ENCODE measurements at regions not wholly inside any gene's neighbourhood (a gene's known extent, or its start where the extent isn't known, plus 50 kb on each side); places are given as distances from the start of the nearest gene placed in this dataset.

DNA sequence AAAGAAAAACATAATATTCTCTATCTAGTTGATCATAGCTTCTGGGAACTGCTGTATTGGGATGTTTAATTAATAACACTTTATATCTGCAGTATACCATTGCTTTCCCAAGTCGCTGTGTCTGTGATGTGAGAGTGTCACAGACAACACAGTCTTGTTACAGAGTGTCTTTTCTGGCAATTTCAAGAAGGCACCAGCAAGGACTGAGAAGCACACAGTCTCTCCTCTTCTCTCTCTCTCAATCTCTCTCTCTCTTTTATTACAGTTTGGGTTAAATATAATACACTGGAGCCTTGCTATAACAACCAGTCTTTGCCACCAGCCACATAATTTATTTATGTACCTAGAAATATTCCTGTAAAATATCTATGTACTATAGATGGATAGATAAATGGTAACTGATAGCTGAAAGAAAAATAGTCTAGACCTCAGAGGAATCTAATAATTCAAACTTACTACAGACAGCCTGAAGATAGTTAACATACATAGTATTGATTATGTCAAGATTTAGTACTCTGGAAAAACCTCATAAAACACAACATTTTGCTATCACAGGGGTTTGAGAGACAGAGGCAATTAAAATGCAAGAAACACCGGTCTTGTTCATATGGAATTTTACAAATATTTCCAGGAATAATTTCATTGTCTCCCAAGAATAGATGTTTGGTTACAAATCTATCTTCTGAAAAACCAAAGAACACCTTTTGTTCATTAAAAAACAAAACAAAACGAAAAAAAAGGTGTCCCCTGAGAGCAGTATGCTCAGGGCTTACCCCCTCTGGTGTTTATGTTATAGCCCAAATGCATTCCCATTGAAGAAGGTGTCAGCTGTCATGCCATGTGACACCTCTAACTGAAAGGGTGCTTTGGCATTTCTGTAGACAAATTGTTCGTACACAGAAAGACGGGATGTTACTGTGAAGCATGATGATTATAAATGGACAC, 507.8 kb downstream of the TBC1D4 start:
- no peak for DNase-seq (ENCODE audit: low read depth in 2 of 3, low spot score in 2 of 3)

DNA sequence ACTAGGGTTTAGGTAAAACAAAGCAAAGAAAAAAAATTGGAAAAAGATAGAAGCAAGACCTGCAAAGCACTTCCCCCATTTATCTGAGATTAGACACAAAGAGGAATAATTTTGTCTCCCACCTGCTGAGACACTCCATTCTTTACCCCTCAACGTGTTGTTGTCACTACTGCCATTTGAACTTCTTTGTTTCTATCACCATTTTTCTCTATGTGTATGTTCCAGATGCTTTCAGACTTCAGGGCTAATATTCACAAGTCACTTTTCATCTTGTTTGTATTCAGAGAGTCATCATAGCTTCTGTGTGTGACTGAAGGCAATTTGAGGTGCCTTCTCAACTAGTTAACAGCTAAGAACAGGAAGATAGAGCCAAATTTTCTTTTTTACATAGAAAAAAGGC, 512.5 kb downstream of the TBC1D4 start:
- no peak for DNase-seq (ENCODE audit: low read depth in 2 of 3, low spot score in 2 of 3)

DNA sequence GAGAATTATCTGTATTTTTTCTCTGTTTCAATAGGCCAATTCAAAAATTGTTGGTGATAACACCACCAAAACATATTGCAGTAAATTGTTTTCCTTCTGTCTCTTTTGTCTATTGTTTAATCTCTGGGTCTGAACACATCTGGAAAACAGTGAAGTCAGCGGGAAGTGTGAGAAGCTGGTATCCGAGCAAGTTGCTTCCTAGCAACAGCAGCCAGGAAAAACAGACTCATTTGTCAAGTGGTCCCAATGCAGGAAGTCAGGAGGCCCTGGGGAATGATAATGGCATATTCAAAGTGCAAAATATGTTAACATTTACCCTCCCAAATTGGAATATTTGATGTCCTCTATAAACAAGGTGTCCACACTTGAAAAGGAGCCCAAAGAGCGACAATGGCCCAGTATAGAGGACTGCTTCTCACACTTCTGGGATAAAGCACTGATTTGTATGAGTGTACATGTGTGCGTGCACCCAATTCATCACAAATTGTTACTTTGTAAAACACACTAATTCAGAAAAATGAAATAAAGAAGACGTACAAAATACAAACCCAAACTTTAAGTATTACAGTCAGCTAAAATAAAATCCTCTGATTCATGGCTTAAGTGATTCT, 515.0 kb downstream of the TBC1D4 start:
- DNase-seq (ENCODE audit: low read depth in 2 of 3, low spot score in 2 of 3), result no peak

DNA sequence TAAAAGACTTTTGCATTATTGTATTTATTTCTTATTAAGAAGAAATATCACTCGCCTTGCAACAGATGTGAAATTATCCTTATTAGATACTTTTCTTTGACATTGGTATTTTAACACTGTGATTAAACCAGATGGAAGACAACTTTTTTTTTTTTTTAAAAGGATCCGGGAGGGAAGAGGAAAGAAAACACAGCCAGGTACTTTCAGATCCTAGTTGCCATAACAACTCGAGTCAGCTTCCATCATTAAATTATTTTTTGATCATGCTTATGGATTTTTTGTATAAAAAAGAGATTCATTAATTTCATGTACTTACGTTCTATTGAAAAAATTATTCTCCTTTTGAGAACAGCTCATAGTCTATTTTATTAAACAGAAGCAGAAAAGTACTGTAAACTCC, 515.7 kb downstream of the TBC1D4 start:
- DNase-seq (ENCODE audit: low read depth in 2 of 3, low spot score in 2 of 3), result no peak

DNA sequence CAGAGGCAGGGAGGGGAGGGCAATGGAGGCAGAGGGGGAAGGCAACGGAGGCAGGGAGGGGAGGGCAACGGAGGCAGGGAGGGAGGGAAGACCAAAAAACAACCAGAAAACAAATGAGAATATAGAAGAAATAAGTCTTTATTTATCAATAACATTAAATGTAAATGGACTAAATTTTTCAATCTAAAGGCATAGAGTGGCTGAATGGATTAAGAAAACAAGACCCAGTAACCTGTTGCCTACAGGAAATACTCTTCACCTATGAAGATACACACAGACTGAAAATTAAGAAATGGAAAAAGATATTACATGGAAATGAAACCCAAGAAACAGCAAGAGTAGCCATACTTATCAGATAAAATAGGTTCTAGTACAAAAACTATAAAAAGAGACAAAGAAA, 536.3 kb downstream of the TBC1D4 start:
- no peak for DNase-seq (ENCODE audit: low read depth in 2 of 3, low spot score in 2 of 3)

DNA sequence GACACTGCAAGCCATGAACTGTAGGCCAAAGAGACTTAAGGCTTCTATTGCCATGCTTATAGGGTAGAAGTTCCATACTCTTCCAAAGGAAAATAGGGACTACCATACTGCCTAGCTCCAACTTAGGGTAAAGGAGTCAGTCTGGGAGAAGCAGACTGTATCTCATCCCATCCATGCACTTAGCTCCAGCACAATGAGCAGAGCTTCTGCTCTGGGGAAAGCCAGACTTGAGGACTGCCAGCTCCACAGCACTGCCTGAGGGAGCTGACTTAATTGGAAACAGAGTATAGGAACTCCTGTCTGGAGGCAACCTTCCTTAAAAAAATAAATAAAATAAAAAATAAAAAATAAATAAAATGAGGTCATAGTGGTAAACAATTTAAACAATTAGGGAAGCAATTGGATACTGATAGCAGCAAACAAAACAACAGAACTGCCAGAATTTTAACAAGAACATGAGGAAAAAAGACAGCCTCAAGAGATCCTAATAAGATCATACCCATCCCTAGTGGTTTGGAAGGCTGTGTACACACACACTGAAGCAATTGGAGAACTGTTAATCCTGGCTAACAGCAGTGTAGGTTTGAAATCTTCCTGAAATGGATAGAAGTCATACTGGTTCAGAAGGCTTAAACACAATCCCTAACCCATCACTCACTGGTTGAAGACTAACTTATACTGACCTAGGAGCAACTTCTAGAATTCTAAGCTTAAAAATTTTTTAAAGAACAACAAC, 550.1 kb downstream of the TBC1D4 start:
- DNase-seq (ENCODE audit: low read depth in 2 of 3, low spot score in 2 of 3), result no peak

DNA sequence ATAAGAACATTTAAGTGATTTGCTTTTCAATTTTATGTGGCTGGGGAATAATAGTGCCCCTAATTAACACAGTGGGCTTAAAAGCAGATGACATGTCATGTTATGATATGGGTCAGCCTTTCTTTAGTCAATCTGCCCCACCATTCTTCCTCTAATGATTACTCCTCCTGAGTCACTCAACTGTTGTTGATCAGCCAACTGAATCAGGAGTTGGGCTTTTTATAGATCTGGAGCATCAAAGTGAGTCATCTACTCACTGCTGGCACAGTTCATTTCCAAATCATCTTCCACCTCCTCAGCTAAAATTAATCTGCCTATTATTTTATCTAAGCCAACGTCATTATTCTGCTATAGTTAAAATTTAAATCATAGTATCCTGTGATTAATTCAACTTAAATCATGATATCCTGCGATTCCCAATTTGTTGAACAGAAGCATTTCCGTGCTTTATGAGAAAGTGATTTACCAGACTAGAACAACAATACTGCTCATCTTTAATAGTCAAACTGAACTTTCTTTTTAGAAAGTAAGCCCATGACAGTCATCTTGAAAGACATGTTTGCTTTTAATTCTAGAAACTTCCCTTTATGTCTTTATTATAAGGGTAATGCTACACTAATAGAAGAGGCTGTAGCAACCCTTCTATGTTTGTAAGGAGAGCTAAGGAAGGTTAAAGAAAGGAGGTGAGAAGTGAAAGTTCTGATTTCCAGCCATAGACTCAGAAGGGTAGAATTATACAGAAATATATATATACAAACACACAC, 551.4 kb downstream of the TBC1D4 start:
- no peak for DNase-seq (ENCODE audit: low read depth in 2 of 3, low spot score in 2 of 3)

DNA sequence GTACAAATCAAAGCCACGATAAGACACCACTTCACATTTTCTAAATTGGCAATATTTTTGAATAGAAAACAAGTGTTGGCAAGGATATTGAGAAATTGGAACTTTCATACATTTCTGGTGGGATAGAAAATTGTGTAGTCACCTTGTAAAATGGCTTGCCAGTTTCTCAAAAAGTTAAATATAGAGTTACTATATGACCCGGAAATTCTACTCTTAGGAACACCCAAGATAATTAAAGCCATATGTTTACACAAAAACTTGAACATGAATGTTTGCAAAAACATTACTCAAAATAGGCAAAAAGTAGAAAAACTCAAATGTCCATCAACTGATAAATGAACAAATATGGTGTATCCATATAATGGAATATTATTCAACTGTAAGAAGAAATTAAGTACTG, 552.5 kb downstream of the TBC1D4 start:
- no peak for DNase-seq (ENCODE audit: low read depth in 2 of 3, low spot score in 2 of 3)

DNA sequence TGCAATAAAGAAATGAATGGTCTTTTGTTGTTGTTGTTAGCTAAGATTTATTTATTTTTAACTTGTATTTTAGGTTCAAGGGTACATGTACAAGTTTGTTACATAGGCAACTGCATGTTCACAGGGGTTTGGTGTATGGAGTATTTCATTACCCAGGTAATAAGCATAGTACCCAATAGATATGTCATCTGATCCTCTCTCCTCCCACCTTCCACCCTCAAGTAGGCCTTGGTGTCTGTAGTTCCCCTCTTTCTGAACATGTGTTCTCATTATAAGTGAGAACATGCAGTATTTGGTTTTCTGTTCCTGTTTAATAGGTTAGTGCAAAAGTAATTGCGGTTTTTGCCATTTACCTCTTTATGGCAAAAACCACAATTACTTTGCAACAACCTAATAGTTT, 554.1 kb downstream of the TBC1D4 start:
- DNase-seq (ENCODE audit: low read depth in 2 of 3, low spot score in 2 of 3), result no peak

DNA sequence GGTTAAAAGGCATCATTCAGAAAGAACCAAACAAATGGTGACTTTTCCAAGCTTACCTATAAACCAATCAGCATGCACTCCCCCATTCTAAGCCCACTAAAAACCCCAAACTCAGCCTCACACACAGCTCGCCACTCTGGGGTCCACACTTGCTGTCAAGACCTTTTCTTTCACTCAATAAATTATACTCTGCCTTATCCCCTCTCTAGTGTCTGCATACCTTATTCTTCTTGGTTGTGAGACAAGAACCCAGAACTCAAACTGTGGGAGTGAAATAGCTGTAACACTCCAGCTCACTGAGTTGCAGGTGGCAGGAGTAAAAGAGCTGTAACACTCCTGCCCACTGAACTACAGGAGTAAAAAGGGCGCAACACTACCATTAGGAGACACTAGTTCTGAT, 559.0 kb downstream of the TBC1D4 start:
- DNase-seq (ENCODE audit: low read depth in 2 of 3, low spot score in 2 of 3), result no peak

DNA sequence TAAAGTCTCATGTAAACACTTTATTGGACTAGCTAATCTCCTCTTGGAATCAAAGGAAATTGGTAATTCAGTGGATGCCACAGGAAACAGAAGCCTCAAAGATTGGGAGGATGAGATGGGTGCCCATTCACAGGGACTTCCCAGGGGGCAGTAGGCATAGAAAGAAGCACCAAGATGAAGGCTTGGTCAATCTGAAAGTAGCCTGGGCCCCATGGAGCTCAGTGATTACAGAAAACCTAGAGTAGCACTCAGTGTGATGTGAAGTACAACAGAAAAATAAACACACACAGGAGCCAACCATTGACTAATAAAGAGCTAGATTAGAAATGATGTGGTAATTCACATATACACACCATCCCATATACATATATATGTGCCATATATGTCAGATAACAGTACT, 560.6 kb downstream of the TBC1D4 start:
- DNase-seq (ENCODE audit: low read depth in 2 of 3, low spot score in 2 of 3), result no peak

DNA sequence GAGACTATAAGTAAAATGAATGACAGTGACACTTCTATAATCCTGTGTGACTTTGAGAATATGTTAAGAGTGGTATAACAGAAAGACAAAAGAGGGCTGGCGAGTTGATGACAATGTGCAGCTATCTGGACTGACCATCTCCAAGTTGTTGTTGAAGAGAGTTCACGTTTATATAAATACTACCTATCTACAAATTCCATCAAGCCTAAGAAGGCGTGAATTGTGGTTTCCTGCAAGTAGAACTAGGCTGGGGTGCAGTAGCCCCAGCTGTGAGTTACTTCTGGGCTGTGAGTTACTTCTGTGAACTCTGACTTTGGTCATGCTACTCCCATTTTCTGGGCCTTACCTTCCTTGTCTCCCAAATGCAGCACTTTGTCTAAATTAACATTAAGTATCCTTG, 561.0 kb downstream of the TBC1D4 start:
- DNase-seq (ENCODE audit: low read depth in 2 of 3, low spot score in 2 of 3), result no peak

DNA sequence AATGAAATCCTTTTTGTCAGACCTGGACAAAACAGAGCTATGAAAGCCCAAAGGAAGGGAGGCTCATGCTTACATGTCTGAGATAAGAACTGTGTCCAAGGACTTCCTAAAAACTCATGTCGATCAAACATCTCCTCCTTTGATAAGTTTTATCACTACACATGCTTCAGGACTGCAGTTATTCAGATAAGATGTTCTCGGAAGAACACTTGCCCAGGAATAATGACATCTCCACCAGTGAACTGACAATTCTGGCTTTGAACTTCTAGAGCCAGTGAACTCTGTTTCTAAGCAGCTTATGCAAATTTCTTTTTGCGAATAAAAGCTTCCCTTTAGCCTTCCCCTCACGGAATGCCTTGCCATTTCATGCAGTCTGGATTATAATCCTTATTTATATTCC, 561.6 kb downstream of the TBC1D4 start:
- no peak for DNase-seq (ENCODE audit: low read depth in 2 of 3, low spot score in 2 of 3)

DNA sequence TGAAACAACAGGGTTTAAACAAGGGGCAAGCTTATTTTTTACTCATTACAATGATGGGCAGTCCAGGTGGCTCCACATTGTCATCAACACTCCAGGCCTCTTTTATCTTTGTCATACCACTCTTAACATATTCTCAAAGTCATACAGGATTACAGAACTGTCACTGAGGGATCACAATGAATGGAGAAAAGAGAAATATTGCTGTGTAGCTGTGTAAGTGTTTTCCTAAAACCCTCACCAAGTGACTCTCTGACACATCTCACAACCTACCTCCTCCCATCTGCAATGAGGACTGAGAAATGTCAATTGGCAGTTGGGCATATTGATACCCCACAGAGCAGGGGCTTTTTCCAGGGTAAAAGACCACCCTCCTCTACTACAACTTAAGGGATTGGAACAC, 562.1 kb downstream of the TBC1D4 start:
- no peak for DNase-seq (ENCODE audit: low read depth in 2 of 3, low spot score in 2 of 3)

DNA sequence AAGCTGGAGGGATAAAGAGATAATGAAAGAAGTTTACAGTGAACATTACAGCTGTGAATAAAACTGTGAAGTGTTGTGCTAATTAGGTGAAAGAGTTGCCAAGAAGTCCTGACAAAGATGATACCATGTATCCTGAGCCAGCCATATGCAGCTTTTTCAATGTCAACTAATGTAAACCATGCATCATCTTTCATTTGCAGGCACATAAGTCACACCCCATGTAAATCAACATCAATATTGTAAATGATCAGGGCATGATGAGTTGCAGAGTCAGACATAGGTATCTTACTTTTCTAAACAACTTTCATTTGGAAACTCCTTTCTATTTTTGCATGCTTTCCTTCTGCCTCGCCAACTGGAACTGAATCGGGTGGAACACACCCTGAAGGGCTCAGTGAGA, 569.1 kb downstream of the TBC1D4 start:
- DNase-seq (ENCODE audit: low read depth in 2 of 3, low spot score in 2 of 3), result no peak

DNA sequence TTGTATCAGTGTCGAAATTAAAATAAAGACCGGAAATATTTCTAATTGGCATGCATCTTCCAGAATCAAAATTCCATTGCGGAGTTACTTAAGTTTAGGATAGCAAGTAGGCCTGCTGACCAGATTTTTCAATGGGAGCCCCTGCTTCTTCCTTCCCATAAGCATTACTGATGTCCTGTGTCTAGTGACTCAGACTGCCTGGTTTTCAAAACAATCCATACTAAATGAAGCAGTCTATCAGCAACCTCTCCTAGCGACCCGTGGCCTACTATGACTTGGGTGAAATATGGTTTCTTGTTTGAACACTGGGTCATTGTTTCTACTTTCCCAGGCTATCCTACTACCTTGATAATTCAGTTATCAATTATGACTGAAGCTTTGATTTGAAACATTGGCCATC, 571.6 kb downstream of the TBC1D4 start:
- no peak for DNase-seq (ENCODE audit: low read depth in 2 of 3, low spot score in 2 of 3)

DNA sequence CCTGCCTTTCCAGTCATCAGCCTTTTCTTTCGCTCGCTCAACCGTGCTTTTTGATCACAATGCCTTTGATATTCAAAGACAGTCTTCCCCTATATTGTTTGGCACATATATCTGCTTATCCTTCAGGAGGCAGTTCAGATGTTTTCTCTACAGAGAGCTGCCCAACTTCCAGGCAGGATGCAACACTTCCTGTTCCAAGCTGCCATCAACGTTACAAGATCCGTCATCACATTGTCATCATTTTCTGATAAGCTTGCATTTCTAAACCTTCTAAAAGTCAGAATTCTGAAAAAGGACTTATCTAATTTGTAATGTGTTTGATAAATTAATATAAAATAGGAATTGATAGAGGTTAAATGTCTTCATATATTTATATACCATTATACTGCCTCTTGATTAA, 574.2 kb downstream of the TBC1D4 start:
- no peak for DNase-seq (ENCODE audit: low read depth in 2 of 3, low spot score in 2 of 3)

DNA sequence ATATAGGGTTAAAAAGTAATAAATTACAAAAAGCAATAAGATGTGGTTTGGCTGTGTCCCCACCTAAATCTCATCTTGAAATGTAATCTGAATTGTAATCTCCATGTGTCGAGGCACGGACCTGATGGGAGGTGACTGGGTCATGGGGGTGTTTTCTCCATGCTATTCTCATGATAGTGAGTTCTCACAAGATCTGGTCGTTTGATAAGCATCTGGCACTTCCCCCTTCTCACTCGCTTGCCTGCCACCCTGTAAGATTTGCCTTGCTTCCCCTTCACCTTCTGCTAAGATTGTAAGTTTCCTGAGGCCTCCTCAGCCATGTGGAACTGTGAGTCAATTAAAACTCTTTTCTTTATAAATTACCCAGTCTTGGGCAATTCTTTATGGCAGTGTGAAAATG, 577.4 kb downstream of the TBC1D4 start:
- DNase-seq (ENCODE audit: low read depth in 2 of 3, low spot score in 2 of 3), result no peak

DNA sequence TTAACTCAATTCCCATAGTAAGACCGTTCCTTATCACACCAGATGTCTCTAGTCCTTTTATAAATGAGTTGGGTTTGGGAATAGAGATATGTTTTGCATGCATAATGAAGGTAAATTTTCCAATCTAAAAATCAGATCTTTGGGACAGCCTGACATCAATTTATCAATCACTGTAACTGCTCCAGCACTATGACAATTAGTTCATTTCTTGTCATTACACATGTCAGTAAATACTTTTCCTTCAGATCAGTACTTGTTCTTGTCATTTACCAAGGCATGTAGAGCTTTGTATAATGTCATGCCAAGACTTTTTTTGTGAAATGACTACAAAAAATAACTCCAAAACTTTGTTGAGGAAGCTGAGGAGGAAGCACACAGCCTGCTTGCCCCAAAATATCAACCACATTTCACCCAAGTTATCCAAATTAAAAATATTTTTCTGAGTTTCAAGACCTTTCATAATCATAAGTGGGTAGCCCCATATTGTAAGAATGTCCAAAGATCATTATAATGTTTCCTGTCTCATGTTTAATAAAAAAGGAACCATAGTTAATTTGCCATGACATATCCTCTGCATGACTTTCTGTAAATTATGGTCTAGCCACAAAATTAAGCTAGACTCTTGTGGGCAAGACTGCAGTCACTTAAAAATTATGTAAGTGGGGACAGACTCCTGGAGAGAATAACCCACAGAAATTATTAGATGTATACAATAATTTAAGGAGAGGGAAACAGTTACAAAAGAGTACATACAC, 586.8 kb downstream of the TBC1D4 start:
- DNase-seq (ENCODE audit: low read depth in 2 of 3, low spot score in 2 of 3), result no peak

DNA sequence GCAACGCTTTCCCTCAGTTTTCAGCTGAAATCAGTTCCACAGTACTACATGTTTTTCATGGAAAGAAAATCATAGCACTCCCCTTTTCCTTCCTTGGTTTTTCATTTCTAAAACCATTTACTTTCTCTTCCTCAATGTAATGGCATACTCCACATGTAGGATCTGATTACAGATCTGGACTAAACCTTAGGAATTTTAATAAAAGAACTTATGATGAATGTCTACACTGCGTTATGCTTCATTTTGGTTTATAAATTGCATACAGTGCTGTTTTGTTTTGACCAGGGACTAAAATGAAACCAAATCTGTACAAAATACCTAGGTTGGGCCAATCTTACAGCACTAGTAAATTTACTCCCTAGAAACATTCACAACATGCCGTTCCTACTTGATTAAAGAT, 589.9 kb downstream of the TBC1D4 start:
- no peak for DNase-seq (ENCODE audit: low read depth in 2 of 3, low spot score in 2 of 3)

DNA sequence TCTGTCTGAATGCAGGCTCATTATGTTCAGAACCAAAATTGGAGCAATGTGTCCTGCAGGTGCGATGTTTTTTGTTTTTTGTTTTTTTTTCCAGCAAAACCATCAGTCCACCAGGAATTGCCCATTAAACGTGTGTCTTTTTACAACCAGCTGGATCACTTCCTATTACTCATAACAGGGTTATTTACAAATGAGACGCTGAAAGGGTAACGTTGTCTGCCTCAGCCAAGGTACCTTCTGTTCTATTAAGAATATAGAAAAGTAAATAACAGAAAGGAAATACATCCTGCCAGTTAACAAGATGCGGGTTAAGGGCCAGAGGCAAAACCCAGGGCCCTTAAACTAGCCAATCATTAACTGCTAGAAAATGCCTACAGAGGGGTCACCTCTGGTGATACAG, 590.4 kb downstream of the TBC1D4 start:
- no peak for DNase-seq (ENCODE audit: low read depth in 2 of 3, low spot score in 2 of 3)

Measured in activated CD8-positive, alpha-beta memory T cell treated with anti-CD3 and anti-CD28 coated beads for 48 hours (primary cell).